Neuron (in vitro differentiated cells): ENCODE measurements at regions not wholly inside any gene's neighbourhood (a gene's known extent, or its start where the extent isn't known, plus 50 kb on each side); places are given as distances from the start of the nearest gene placed in this dataset.
"Not testable (repeated sequence)": the region's sequence is repeated elsewhere in the genome, so short reads cannot be mapped to it uniquely, and the experiment has no call there.

Experiments
- H2AFZ ChIP-seq: one replicate; pipeline ENCODE4 v1.6.1; 2013; ENCODE audit warnings: low read depth, mild to moderate bottlenecking, inconsistent platforms, low read length, moderate library complexity
- H3K27me3 ChIP-seq: one replicate; pipeline ENCODE4 v1.6.1; 2013; ENCODE audit warnings: low read length; ENCODE audit not compliant: insufficient read depth
- H3K36me3 ChIP-seq: one replicate; pipeline ENCODE4 v1.6.1; 2013; ENCODE audit warnings: low read length; ENCODE audit not compliant: insufficient read depth
- H3K4me1 ChIP-seq: one replicate; pipeline ENCODE4 v1.6.1; 2013; ENCODE audit warnings: low read length; ENCODE audit not compliant: insufficient read depth
- H3K4me3 ChIP-seq: 2 replicates; pipeline ENCODE4 v1.5.1; 2013; ENCODE audit warnings: mild to moderate bottlenecking, low read length, moderate library complexity
- H3K9me3 ChIP-seq: one replicate; pipeline ENCODE4 v1.6.1; 2013; ENCODE audit warnings: low read length

DNA sequence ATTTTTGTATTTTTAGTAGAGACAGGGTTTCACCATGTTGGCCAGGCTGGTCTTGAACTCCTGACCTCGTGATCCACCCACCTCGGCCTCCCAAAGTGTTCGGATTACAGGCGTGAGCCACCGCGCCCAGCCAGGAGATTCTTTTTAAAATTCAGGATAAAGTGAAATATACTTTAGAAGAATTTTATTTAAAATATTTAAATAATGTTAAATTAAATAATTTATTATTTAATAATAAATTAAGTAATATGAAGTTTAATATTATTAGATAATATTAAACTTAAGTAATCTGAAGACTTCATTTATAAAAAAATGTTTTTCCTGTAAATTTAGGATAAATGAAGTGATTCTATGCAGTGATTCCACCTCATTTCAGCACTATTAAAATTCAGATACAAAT lies 175.2 kb upstream of the NANOGP8 start:
- not testable (repeated sequence) for H2AFZ ChIP-seq, H3K4me3 ChIP-seq, H3K4me1 ChIP-seq, H3K27me3 ChIP-seq, H3K9me3 ChIP-seq, H3K36me3 ChIP-seq

DNA sequence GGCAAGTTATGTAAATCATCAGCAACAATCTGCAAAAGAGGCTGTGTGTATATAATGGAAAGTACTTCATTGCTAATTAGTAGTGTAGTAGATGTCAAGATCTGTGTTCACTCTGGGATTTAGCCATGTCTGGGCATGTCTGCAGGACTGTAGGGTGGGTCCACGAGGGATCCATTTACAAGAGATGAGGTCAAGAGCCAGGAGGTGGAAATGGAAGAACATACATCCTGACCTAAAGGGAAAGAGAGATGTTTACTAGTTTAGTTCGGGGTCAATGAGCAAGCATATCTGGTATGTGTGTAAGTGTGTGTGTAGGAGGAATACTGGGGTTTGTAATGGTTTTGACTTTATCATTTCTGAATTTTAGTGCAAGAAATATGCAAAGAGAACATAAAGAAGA lies 171.5 kb upstream of the NANOGP8 start:
- Histone ChIP-seq H3K9me3 (no peaks in the 10 kb centered on the region), H2AFZ (no peak overlapping the region)

GRCh38 chr15:35256141-35256540 lies 171.0 kb upstream of the NANOGP8 start:
- Histone ChIP-seq H3K27me3 (no peaks in the 10 kb centered on the region), H3K36me3 (no peaks in the 10 kb centered on the region), H3K4me1 (no peaks in the 10 kb centered on the region), H3K4me3 (no peak overlapping the region), H3K9me3 (no peaks in the 10 kb centered on the region), H2AFZ (no peak overlapping the region)

More for the DNA sequence above, 171.5 kb upstream of the NANOGP8 start:
- no peak overlapping the region for H3K4me3 ChIP-seq
- H3K4me1 ChIP-seq: no peaks in the 10 kb centered on the region
- no peaks in the 10 kb centered on the region for H3K36me3 ChIP-seq
- no peaks in the 10 kb centered on the region for H3K27me3 ChIP-seq

GRCh38 chr15:35254908-35255307 lies 169.8 kb upstream of the NANOGP8 start:
- H2AFZ ChIP-seq, H3K4me1 ChIP-seq, H3K36me3 ChIP-seq: not testable (repeated sequence)

DNA sequence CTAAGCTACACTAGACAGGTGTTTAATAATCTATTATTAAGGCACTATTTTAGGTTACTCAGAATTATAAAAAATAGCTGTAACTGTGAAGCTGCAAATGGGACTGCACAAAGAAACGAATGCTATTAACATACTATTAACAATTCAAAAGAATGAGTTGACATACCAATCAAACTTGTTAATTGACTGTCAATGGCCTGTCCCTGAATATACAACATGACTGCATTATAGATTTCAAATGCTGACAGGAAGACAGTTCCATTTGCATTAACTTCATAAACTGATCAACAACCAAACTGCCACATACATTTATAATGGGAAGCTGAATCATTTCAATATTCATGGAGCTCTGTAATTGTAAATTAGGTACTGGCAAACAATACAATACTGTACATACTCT lies 169.0 kb upstream of the NANOGP8 start:
- Histone ChIP-seq H3K4me1 (no peaks in the 10 kb centered on the region), H3K4me3 (no peak overlapping the region), H2AFZ (no peak overlapping the region), H3K36me3 (no peaks in the 10 kb centered on the region), H3K9me3 (no peaks in the 10 kb centered on the region), H3K27me3 (no peaks in the 10 kb centered on the region)

More at GRCh38 chr15:35254908-35255307, 169.8 kb upstream of the NANOGP8 start:
- not testable (repeated sequence) for H3K9me3 ChIP-seq, H3K27me3 ChIP-seq, H3K4me3 ChIP-seq

DNA sequence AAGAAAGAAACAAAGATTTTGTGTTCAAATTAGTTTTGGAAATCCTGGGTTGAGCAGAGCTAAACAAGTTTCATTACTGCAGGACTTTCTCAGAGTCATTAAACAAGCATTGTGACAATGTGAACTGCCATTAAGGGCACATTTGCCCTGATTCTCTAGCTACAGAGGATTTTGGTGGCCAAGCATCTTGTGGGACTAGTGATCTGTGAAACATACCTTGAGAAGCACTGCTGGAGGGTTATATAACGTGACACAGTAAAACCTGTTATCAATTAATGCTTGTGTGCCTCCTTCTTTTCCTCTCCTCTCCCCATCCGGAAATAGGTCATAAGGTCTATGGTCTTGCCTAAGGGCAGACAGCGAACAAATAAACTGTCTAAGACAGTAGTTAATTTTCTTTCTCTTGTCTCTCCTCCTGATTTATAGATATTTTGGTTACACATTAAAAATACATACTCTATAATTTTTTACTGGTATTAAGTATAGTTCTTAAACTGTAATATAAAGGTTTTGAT lies 167.3 kb upstream of the NANOGP8 start:
- H2AFZ ChIP-seq: no peak overlapping the region
- no peaks in the 10 kb centered on the region for H3K4me1 ChIP-seq
- no peaks in the 10 kb centered on the region for H3K36me3 ChIP-seq
- no peak overlapping the region for H3K4me3 ChIP-seq
- no peaks in the 10 kb centered on the region for H3K27me3 ChIP-seq
- H3K9me3 ChIP-seq: no peaks in the 10 kb centered on the region

DNA sequence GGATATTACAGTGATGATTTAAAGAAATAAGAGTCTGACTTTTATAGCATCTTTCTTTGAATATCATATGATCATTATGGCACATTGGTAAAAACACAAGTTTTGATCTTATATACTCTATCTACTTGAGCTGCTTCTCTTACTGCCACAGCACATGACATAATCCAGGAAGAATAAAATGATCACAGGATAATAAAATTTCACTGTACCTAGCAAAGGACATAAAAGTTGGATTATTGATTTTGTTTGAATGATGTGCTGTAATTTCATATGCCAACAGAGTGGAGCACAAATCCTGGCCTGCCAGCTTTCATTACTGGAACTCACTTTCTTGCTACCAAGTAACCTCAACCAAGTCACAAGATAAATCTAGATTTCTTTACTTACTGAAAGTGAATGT lies 162.1 kb upstream of the NANOGP8 start:
- H3K36me3 ChIP-seq: no peaks in the 10 kb centered on the region
- no peaks in the 10 kb centered on the region for H3K4me1 ChIP-seq
- H3K4me3 ChIP-seq: no peak overlapping the region
- H3K27me3 ChIP-seq: no peaks in the 10 kb centered on the region
- no peaks in the 10 kb centered on the region for H3K9me3 ChIP-seq
- H2AFZ ChIP-seq: no peak overlapping the region

GRCh38 chr15:35246451-35246850 lies 161.4 kb upstream of the NANOGP8 start:
- no peaks in the 10 kb centered on the region for H3K27me3 ChIP-seq
- H3K9me3 ChIP-seq: no peaks in the 10 kb centered on the region
- H3K4me3 ChIP-seq: no peak overlapping the region
- no peaks in the 10 kb centered on the region for H3K36me3 ChIP-seq
- H3K4me1 ChIP-seq: no peaks in the 10 kb centered on the region
- H2AFZ ChIP-seq: no peak overlapping the region

- not testable (repeated sequence) for H3K27me3 ChIP-seq, H3K36me3 ChIP-seq, H3K4me3 ChIP-seq, H3K4me1 ChIP-seq, H2AFZ ChIP-seq, H3K9me3 ChIP-seq
Observed at GRCh38 chr15:35245681-35246080, 160.6 kb upstream of the NANOGP8 start.

DNA sequence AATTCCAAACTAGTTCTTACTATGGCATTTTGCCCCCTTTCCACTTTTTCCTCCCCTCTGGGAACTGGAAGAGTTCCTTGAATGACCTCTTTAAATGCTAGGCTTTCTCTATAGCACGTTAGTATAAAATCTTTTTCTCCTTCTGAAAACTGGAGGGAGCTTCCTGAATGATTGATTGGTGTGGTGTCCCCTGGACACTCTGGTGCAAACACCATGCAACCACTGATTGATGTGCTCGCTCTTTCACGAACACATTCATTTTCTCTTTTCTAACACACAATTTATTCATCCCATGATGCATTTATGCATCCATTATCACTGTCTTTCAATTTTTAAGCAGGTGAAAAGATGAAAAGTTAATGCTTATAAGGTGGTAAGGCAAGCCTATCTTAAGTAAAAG lies 159.1 kb upstream of the NANOGP8 start:
- Histone ChIP-seq H2AFZ (no peak overlapping the region), H3K27me3 (no peaks in the 10 kb centered on the region), H3K4me3 (no peak overlapping the region), H3K9me3 (no peaks in the 10 kb centered on the region), H3K36me3 (no peaks in the 10 kb centered on the region), H3K4me1 (no peaks in the 10 kb centered on the region)

- H3K9me3 ChIP-seq: no peaks in the 10 kb centered on the region
- H3K36me3 ChIP-seq: no peaks in the 10 kb centered on the region
- H3K4me1 ChIP-seq: no peaks in the 10 kb centered on the region
- H3K27me3 ChIP-seq: no peaks in the 10 kb centered on the region
- no peak overlapping the region for H3K4me3 ChIP-seq
- no peak overlapping the region for H2AFZ ChIP-seq
Observed at GRCh38 chr15:35243758-35244157, 158.7 kb upstream of the NANOGP8 start.

- H3K4me1 ChIP-seq, H2AFZ ChIP-seq, H3K27me3 ChIP-seq, H3K4me3 ChIP-seq, H3K36me3 ChIP-seq, H3K9me3 ChIP-seq: not testable (repeated sequence)
Observed at GRCh38 chr15:35239693-35240092, 154.6 kb upstream of the NANOGP8 start.

DNA sequence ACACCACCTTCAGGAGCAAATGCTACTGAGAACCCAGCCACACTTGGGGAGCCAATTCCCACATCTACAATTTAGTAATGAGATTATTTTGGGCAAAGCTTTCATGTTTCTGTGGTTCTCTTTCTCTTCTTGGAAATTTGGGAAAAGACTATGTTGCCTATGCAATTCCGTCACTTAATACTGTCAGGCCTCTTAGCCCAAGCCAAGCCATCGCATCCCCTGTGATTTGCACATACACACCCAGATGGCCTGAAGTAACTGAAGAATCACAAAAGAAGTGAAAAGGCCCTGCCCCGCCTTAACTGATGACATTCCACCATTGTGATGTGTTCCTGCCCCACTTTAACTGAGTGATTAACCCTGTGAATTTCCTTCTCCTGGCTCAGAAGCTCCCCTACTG lies 153.4 kb upstream of the NANOGP8 start:
- not testable (repeated sequence) for H2AFZ ChIP-seq, H3K9me3 ChIP-seq, H3K4me1 ChIP-seq, H3K27me3 ChIP-seq, H3K36me3 ChIP-seq, H3K4me3 ChIP-seq

DNA sequence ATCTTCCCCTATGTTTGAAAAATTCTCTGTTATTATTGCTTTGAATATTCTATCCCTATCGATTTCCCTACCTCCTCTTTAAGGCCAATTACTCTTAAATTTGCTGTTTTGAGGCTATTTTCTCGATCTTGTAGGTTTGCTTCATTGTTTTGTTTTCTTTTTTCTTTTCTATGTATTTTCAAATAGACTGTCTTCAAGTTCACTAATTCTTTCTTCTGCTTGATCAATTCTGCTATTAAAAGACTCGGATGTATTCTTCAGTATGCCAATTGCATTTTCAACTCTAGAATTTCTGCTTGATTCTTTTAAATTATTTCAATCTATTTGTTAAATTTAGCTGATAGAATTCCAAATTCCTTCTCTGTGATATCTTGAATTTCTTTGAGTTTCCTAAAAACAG lies 144.0 kb upstream of the NANOGP8 start:
- H3K4me3 ChIP-seq: no peak overlapping the region
- no peaks in the 10 kb centered on the region for H3K36me3 ChIP-seq
- no peaks in the 10 kb centered on the region for H3K4me1 ChIP-seq
- no peak overlapping the region for H2AFZ ChIP-seq
- no peaks in the 10 kb centered on the region for H3K27me3 ChIP-seq
- H3K9me3 ChIP-seq: no peaks in the 10 kb centered on the region
